GM23338 (cell line): ENCODE measurements at regions not wholly inside any gene's neighbourhood (a gene's known extent, or its start where the extent isn't known, plus 50 kb on each side); places are given as distances from the start of the nearest gene placed in this dataset.

Source experiments
- CREB1 ChIP-seq: fragments of 250-450 bp; sonication (Bioruptor Pico); IDR thresholded peaks from 2 replicates; pipeline ENCODE4 v1.5.0; 2020; ENCODE audit warnings: low read depth, mild to moderate bottlenecking, moderate library complexity
- CTCF ChIP-seq, 2 experiments: fragments of 200-600 bp in 1 of 2; sonication (generic) in 1 of 2; conservative IDR thresholded peaks; 2 replicates each; pipeline versions ENCODE4 v1.5.1 to v1.6.1; 2016 to 2017; ENCODE audit warnings: antibody characterized with exemption in 2 of 2, low read depth in 2 of 2, mild to moderate bottlenecking in 2 of 2, moderate library complexity in 1 of 2
- ETS1 ChIP-seq: IDR thresholded peaks from 2 replicates; pipeline ENCODE4 v1.6.1; 2016; ENCODE audit warnings: antibody characterized with exemption
- EZH2 ChIP-seq: fragments of 200-600 bp; sonication (generic); IDR thresholded peaks from one replicate; pipeline ENCODE4 v1.8.0; 2017; ENCODE audit warnings: antibody characterized with exemption, mild to moderate bottlenecking, low read depth; ENCODE audit not compliant: unreplicated experiment
- EZH2phosphoT487 ChIP-seq: fragments of 200-600 bp; sonication (generic); IDR thresholded peaks from one replicate; pipeline ENCODE4 v1.8.1; 2018; ENCODE audit warnings: antibody characterized with exemption; ENCODE audit not compliant: unreplicated experiment
- JUNB ChIP-seq: IDR thresholded peaks from one replicate; pipeline ENCODE4 v1.6.1; 2016; ENCODE audit warnings: antibody characterized with exemption; ENCODE audit not compliant: unreplicated experiment
- NANOG ChIP-seq: IDR thresholded peaks from 2 replicates; pipeline ENCODE4 v1.6.1; 2016; ENCODE audit warnings: antibody characterized with exemption, borderline replicate concordance
- POLR2AphosphoS5 ChIP-seq: IDR thresholded peaks from 2 replicates; pipeline ENCODE4 v1.6.1; 2016; ENCODE audit warnings: antibody characterized with exemption, low read depth
- REST ChIP-seq: IDR thresholded peaks from one replicate; pipeline ENCODE4 v1.6.1; 2018; ENCODE audit warnings: antibody characterized with exemption; ENCODE audit not compliant: unreplicated experiment
- STAT1 ChIP-seq: IDR thresholded peaks from one replicate; pipeline ENCODE4 v1.6.1; 2016; ENCODE audit warnings: antibody characterized with exemption; ENCODE audit not compliant: unreplicated experiment
- ZNF331 ChIP-seq: fragments of 250-450 bp; sonication (Bioruptor Pico); IDR thresholded peaks from 2 replicates; pipeline ENCODE4 v1.5.0; 2020; ENCODE audit warnings: low read depth, mild to moderate bottlenecking, moderate library complexity

- TF ChIP-seq CTCF (conservative IDR thresholded peaks at IDR 0.05; ENCODE audit: low read depth in 2 of 2) (no peak), POLR2AphosphoS5 (no peak), EZH2phosphoT487 (no peak), EZH2 (no peak), CREB1 (CRISPR knock-in tag) (no peak), STAT1 (no peak), JUNB (no peak), REST (no peak), ETS1 (no peak), ZNF331 (CRISPR knock-in tag) (no peak), NANOG (no peak)
Observed at GRCh38 chr11:121715405-121715804, 262.6 kb upstream of the SORL1-AS1 start.
